H1 (cell line): ENCODE measurements at regions not wholly inside any gene's neighbourhood (a gene's known extent, or its start where the extent isn't known, plus 50 kb on each side); places are given as distances from the start of the nearest gene placed in this dataset.

ENCODE experiments used
- CTCF ChIA-PET: fragments of 300-600 bp; sonication (Branson Sonifier 250); formaldehyde crosslinking; loops from one replicate; lab custom pipeline; 2021; ENCODE audit not compliant: partially characterized antibody; lab: Charles Lee
- POLR2A ChIA-PET: fragments of 300-600 bp; sonication (Branson Sonifier 250); formaldehyde crosslinking; loops from one replicate; lab custom pipeline; 2021; ENCODE audit warnings: inconsistent platforms; ENCODE audit not compliant: partially characterized antibody; lab: Charles Lee
- DNase-seq, 2 experiments: peaks; one replicate each; pipeline versions ENCODE4 v3.0.0 to v3.0.0-alpha.2; 2010 to 2022; ENCODE audit warnings: low spot score in 2 of 2, low read depth in 1 of 2, mixed read lengths in 1 of 2
- FAIRE-seq: peaks from 2 replicates; lab custom pipeline; 2011; peaks lifted over from hg19 to GRCh38; lab: Jason Lieb, UNC
- H2AFZ ChIP-seq: 2 replicates; pipeline ENCODE4 v1.8.1; 2012; ENCODE audit warnings: low read length, inconsistent platforms
- H2AK5ac ChIP-seq: 2 replicates; pipeline ENCODE4 v1.6.1; 2013; ENCODE audit warnings: low read depth, low read length
- H2BK120ac ChIP-seq: replicated peaks from 2 replicates; pipeline ENCODE3; 2013; ENCODE audit warnings: low read depth, low read length, inconsistent platforms
- H2BK12ac ChIP-seq: 2 replicates; pipeline ENCODE4 v1.6.1; 2013; ENCODE audit warnings: low read depth, low read length
- H2BK15ac ChIP-seq: 2 replicates; pipeline ENCODE4 v1.6.1; 2013; ENCODE audit warnings: low read length
- H2BK20ac ChIP-seq: 2 replicates; pipeline ENCODE4 v1.6.1; 2013; ENCODE audit warnings: low read length
- H2BK5ac ChIP-seq: 2 replicates; pipeline ENCODE4 v1.6.1; 2013; ENCODE audit warnings: low read depth, low read length
- H3K14ac ChIP-seq: 2 replicates; pipeline ENCODE4 v1.6.1; 2013; ENCODE audit warnings: inconsistent platforms; ENCODE audit not compliant: insufficient read length
- H3K18ac ChIP-seq: 2 replicates; pipeline ENCODE4 v1.6.1; 2013; ENCODE audit warnings: low read length; ENCODE audit errors: extremely low read depth
- H3K23ac ChIP-seq: 2 replicates; pipeline ENCODE4 v1.6.1; 2013; ENCODE audit warnings: inconsistent platforms; ENCODE audit not compliant: insufficient read length
- H3K23me2 ChIP-seq: 2 replicates; pipeline ENCODE4 v1.6.1; 2013; ENCODE audit warnings: low read depth, low read length
- H3K27ac ChIP-seq: 2 replicates; pipeline ENCODE4 v1.6.1; 2011; ENCODE audit warnings: low read depth, low read length, inconsistent platforms
- H3K27me3 ChIP-seq, 4 experiments: replicated peaks in 1 of 4; 1 replicate in 1 of 4; 2 replicates in 3 of 4; pipeline versions ENCODE4 v1.6.1 to v1.8.1; 2011 to 2013; ENCODE audit warnings: low read length in 3 of 4, mild to moderate bottlenecking in 3 of 4, inconsistent platforms in 2 of 4, mixed read lengths in 2 of 4, moderate library complexity in 1 of 4; ENCODE audit not compliant: control insufficient read depth in 3 of 4, insufficient read depth in 3 of 4; ENCODE audit errors: extremely low read depth in 1 of 4
- H3K36me3 ChIP-seq, 4 experiments: 2 replicates each; pipeline versions ENCODE4 v1.6.1 to v1.8.1; 2011 to 2013; ENCODE audit warnings: mild to moderate bottlenecking in 4 of 4, low read length in 3 of 4, moderate library complexity in 2 of 4, control low read depth in 1 of 4, inconsistent platforms in 1 of 4; ENCODE audit not compliant: insufficient read depth in 4 of 4, control insufficient read depth in 2 of 4
- H3K4ac ChIP-seq: replicated peaks from 2 replicates; pipeline ENCODE3; 2013; ENCODE audit warnings: low read length, low read depth, mixed read lengths, inconsistent platforms; ENCODE audit not compliant: insufficient read length
- H3K4me1 ChIP-seq, 4 experiments: replicated peaks in 1 of 4; 1 replicate in 1 of 4; 2 replicates in 3 of 4; pipeline versions ENCODE4 v1.6.1 to v1.8.1; 2011 to 2013; ENCODE audit warnings: low read length in 3 of 4, inconsistent platforms in 2 of 4, mixed read lengths in 1 of 4; ENCODE audit not compliant: insufficient read depth in 4 of 4, control insufficient read depth in 3 of 4
- H3K4me2 ChIP-seq, 2 experiments: 2 replicates each; pipeline versions ENCODE4 v1.6.1 to v1.8.1; 2011 to 2013; ENCODE audit warnings: low read depth in 2 of 2, low read length in 2 of 2, control low read depth in 1 of 2, inconsistent platforms in 1 of 2, mild to moderate bottlenecking in 1 of 2; ENCODE audit not compliant: insufficient read depth in 1 of 2
- H3K4me3 ChIP-seq, 4 experiments: fragments of 200-600, 300-600 bp in 1 of 4; sonication (generic), shearing (Covaris generic), sonication (Bioruptor Twin) in 1 of 4; 2 replicates each; pipeline versions ENCODE4 v1.5.1 to v1.8.1; 2011 to 2016; ENCODE audit warnings: low read length in 4 of 4, low read depth in 3 of 4, control low read depth in 2 of 4, inconsistent platforms in 2 of 4, mild to moderate bottlenecking in 2 of 4, mixed read lengths in 1 of 4, moderate library complexity in 1 of 4; ENCODE audit not compliant: insufficient read depth in 2 of 4; ENCODE audit errors: extremely low read depth in 1 of 4
- H3K56ac ChIP-seq: replicated peaks from 2 replicates; pipeline ENCODE3; 2013; ENCODE audit warnings: low read depth, mild to moderate bottlenecking, mixed read lengths, low read length, inconsistent platforms; ENCODE audit not compliant: insufficient read length
- H3K79me1 ChIP-seq: 2 replicates; pipeline ENCODE4 v1.6.1; 2013; ENCODE audit warnings: low read depth, low read length, control low read depth
- H3K79me2 ChIP-seq, 2 experiments: 2 replicates each; pipeline versions ENCODE4 v1.6.1 to v1.8.1; 2012 to 2013; ENCODE audit warnings: low read length in 2 of 2, mild to moderate bottlenecking in 2 of 2, inconsistent platforms in 1 of 2; ENCODE audit not compliant: insufficient read depth in 2 of 2, control insufficient read depth in 1 of 2
- H3K9ac ChIP-seq, 4 experiments: replicated peaks in 1 of 4; 1 replicate in 1 of 4; 2 replicates in 3 of 4; pipeline versions ENCODE4 v1.6.1 to v1.8.1; 2011 to 2013; ENCODE audit warnings: low read depth in 3 of 4, low read length in 3 of 4, control low read depth in 2 of 4, mild to moderate bottlenecking in 2 of 4, moderate library complexity in 2 of 4, inconsistent platforms in 1 of 4; ENCODE audit errors: extremely low read depth in 1 of 4
- H3K9me3 ChIP-seq, 2 experiments: 2 replicates each; pipeline versions ENCODE4 v1.6.1 to v1.8.1; 2012 to 2013; ENCODE audit warnings: mild to moderate bottlenecking in 2 of 2, moderate library complexity in 2 of 2, control low read depth in 1 of 2, inconsistent platforms in 1 of 2, low read depth in 1 of 2, low read length in 1 of 2, mixed read lengths in 1 of 2; ENCODE audit not compliant: insufficient read depth in 2 of 2
- H4K20me1 ChIP-seq, 2 experiments: replicated peaks in 1 of 2; 2 replicates each; pipeline versions ENCODE3 to v1.8.1; 2011 to 2013; ENCODE audit warnings: inconsistent platforms in 2 of 2, low read length in 2 of 2, mild to moderate bottlenecking in 1 of 2; ENCODE audit not compliant: insufficient read depth in 2 of 2, control insufficient read depth in 1 of 2
- H4K5ac ChIP-seq: 2 replicates; pipeline ENCODE4 v1.6.1; 2013; ENCODE audit warnings: low read length, low read depth, mixed read lengths, inconsistent platforms; ENCODE audit not compliant: insufficient read length
- H4K8ac ChIP-seq: 2 replicates; pipeline ENCODE4 v1.8.0; 2013; ENCODE audit warnings: mild to moderate bottlenecking, moderate library complexity, low read length, inconsistent platforms; ENCODE audit not compliant: insufficient read depth; ENCODE audit errors: extremely low read depth
- H4K91ac ChIP-seq: replicated peaks from 2 replicates; pipeline ENCODE3; 2013; ENCODE audit warnings: low read length, mixed read lengths, inconsistent platforms; ENCODE audit not compliant: insufficient read length
- BRCA1 ChIP-seq: IDR thresholded peaks from 2 replicates; pipeline ENCODE4 v1.6.1; 2012; ENCODE audit warnings: low read depth, low read length, improper control_type of control experiment
- FOSL1 ChIP-seq: IDR thresholded peaks from 2 replicates; pipeline ENCODE4 v1.6.1; 2011; ENCODE audit warnings: mild to moderate bottlenecking, low read depth, low read length, moderate library complexity; ENCODE audit not compliant: insufficient read depth
- GABPA ChIP-seq: IDR thresholded peaks from 2 replicates; pipeline ENCODE4 v1.6.1; 2011; ENCODE audit warnings: mild to moderate bottlenecking, low read length, moderate library complexity, borderline replicate concordance; ENCODE audit not compliant: insufficient read depth
- NRF1 ChIP-seq: IDR thresholded peaks from 2 replicates; pipeline ENCODE4 v1.6.1; 2011; ENCODE audit warnings: mild to moderate bottlenecking, low read depth, low read length, improper control_type of control experiment
- POLR2A ChIP-seq, 2 experiments: IDR thresholded peaks; 1 replicate in 1 of 2; 2 replicates in 1 of 2; pipeline ENCODE4 v1.6.1; 2011; ENCODE audit warnings: low read depth in 2 of 2, low read length in 2 of 2, mild to moderate bottlenecking in 2 of 2; ENCODE audit errors: control extremely low read depth in 1 of 2
- POLR2AphosphoS5 ChIP-seq: IDR thresholded peaks from 2 replicates; pipeline ENCODE4 v1.6.1; 2011; ENCODE audit warnings: low read depth, low read length
- RAD21 ChIP-seq, 2 experiments: IDR thresholded peaks in 1 of 2; conservative IDR thresholded peaks in 1 of 2; 2 replicates each; pipeline ENCODE4 v1.6.1; 2011; ENCODE audit warnings: low read depth in 2 of 2, low read length in 2 of 2, improper control_type of control experiment in 1 of 2, inconsistent platforms in 1 of 2, mild to moderate bottlenecking in 1 of 2, moderate library complexity in 1 of 2
- RBBP5 ChIP-seq: IDR thresholded peaks from 2 replicates; pipeline ENCODE4 v1.7.1; 2012; ENCODE audit warnings: low read depth, mild to moderate bottlenecking, inconsistent platforms, low read length, moderate library complexity, borderline replicate concordance
- SAP30 ChIP-seq: fragments of 300-600 bp; sonication (generic); IDR thresholded peaks from 2 replicates; pipeline ENCODE4 v1.7.1; 2012; ENCODE audit warnings: low read length, moderate library complexity, mild to moderate bottlenecking, inconsistent platforms; ENCODE audit not compliant: insufficient read depth, insufficient replicate concordance
- SIN3A ChIP-seq, 2 experiments: IDR thresholded peaks in 1 of 2; conservative IDR thresholded peaks in 1 of 2; 2 replicates each; pipeline ENCODE4 v1.6.1; 2011 to 2012; ENCODE audit warnings: low read length in 2 of 2, improper control_type of control experiment in 1 of 2, low read depth in 1 of 2, mild to moderate bottlenecking in 1 of 2
- SUZ12 ChIP-seq: fragments of 200-600 bp; sonication (generic); IDR thresholded peaks from 2 replicates; pipeline ENCODE4 v1.6.1; 2012; ENCODE audit warnings: mild to moderate bottlenecking, inconsistent platforms, low read length, moderate library complexity, mixed read lengths
- TAF7 ChIP-seq: optimal IDR thresholded peaks from 2 replicates; pipeline ENCODE3; 2011; ENCODE audit warnings: low read depth, mild to moderate bottlenecking, inconsistent platforms, low read length, moderate library complexity, borderline replicate concordance
- TBP ChIP-seq: IDR thresholded peaks from 2 replicates; pipeline ENCODE4 v1.6.1; 2011; ENCODE audit warnings: low read depth, low read length, improper control_type of control experiment
- TEAD4 ChIP-seq: IDR thresholded peaks from 2 replicates; pipeline ENCODE4 v1.6.1; 2012; ENCODE audit warnings: low read depth, low read length, inconsistent platforms, mixed read lengths
- WGBS, 2 experiments: shearing (Covaris generic) in 1 of 2; methylation state at CpG; one replicate each; pipeline versions ENCODE4 v1.1.6 to v1.1.7; 2013 to 2015; ENCODE audit warnings: low lambda C conversion rate in 2 of 2, mixed read lengths in 2 of 2, inconsistent platforms in 1 of 2, low coverage in 1 of 2, missing lambda C conversion rate in 1 of 2; ENCODE audit not compliant: insufficient replicate concordance in 2 of 2, insufficient coverage in 1 of 2, insufficient read length in 1 of 2; ENCODE audit errors: extremely low coverage in 1 of 2, missing lambda C conversion rate in 1 of 2; 5-methylcytosine and 5-hydroxymethylcytosine counted together

DNA sequence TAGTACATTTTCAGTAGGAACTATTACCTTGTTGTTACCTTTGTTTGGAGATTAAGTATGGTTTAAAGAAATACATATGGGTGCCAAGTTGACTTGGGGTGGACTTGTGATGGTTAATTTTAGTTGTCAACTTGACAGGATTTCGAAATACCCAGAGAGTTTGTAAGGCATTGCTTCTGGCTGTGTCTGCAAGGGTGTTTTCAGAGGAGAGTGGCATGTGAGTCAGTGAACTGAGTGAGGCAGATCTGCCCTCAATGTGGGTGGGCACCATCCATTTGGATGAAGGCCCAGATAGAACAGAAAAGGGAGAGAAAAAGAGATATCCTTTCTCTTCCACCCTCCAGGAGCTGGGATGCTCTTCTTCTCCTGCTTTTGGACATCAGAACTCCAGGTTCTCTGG is 315.5 kb downstream of the GPATCH2 start:
- Histone ChIP-seq H3K18ac (no peak overlapping the region), H3K27ac (no peak overlapping the region), H3K79me1 (no peaks in the 10 kb centered on the region), H2BK15ac (no peak overlapping the region), H3K4me3 (no peak overlapping the region), H3K56ac (no peak overlapping the region), H2BK12ac (no peak overlapping the region), H3K23me2 (no peaks in the 10 kb centered on the region), H3K27me3 (no peaks in the 10 kb centered on the region), H4K8ac (no peak overlapping the region), H2BK5ac (no peak overlapping the region), H2AFZ (no peak overlapping the region), H3K36me3 (no peaks in the 10 kb centered on the region), H3K79me2 (no peaks in the 10 kb centered on the region), H4K91ac (no peak overlapping the region), H4K5ac (no peak overlapping the region), H3K23ac (no peak overlapping the region), H4K20me1 (no peaks in the 10 kb centered on the region), H3K9ac (no peak overlapping the region), H3K4ac (no peak overlapping the region), H2BK120ac (no peak overlapping the region), H2BK20ac (no peak overlapping the region), H3K14ac (no peak overlapping the region), H3K9me3 (no peaks in the 10 kb centered on the region), H3K4me2 (no peak overlapping the region), H2AK5ac (no peak overlapping the region), H3K4me1 (peaks cover 0 to 2% (median 0%) of the 10 kb centered on the region in 4 experiments; a peak in 1 of 7 replicates)
- 85% methylated on average over 1 of the region's 1 CpG; no CpG with 5 or more reads in 1 of the 2 experiments for WGBS, 2 experiments
- TF ChIP-seq SIN3A (conservative IDR thresholded peaks at IDR 0.05 in 1 of 2, IDR thresholded peaks at IDR 0.05 in 1 of 2; ENCODE audit: low read depth in 1 of 2, low read length in 2 of 2) (no peak), TBP (no peak), TAF7 (no peak), BRCA1 (no peak), SUZ12 (no peak), RAD21 (IDR thresholded peaks at IDR 0.05 in 1 of 2, conservative IDR thresholded peaks at IDR 0.05 in 1 of 2; ENCODE audit: low read depth in 2 of 2, low read length in 2 of 2) (no peak), TEAD4 (no peak), GABPA (no peak), SAP30 (no peak), POLR2A (IDR thresholded peaks at IDR 0.05; ENCODE audit: control extremely low read depth in 1 of 2, low read depth in 2 of 2, low read length in 2 of 2) (no peak), FOSL1 (no peak), NRF1 (no peak), RBBP5 (no peak), POLR2AphosphoS5 (no peak)
- DNase-seq (no peak), FAIRE-seq (no peak)
- POLR2A ChIA-PET, result no interaction called here
- CTCF ChIA-PET, result interaction anchor here (0.6 kb wide), 1 partner anchor 269 kb away, joined by 3 read pairs; no protein-coding TSS in a partner anchor
